ENCODE measurements at regions not wholly inside any gene's neighbourhood (a gene's known extent, or its start where the extent isn't known, plus 50 kb on each side); places are given as distances from the start of the nearest gene placed in this dataset.
A peak's percentile ranks its signal among the peaks of the same experiment; 100 is the strongest.
"Not testable (repeated sequence)": the region's sequence is repeated elsewhere in the genome, so short reads cannot be mapped to it uniquely, and the experiment has no call there.

DNA sequence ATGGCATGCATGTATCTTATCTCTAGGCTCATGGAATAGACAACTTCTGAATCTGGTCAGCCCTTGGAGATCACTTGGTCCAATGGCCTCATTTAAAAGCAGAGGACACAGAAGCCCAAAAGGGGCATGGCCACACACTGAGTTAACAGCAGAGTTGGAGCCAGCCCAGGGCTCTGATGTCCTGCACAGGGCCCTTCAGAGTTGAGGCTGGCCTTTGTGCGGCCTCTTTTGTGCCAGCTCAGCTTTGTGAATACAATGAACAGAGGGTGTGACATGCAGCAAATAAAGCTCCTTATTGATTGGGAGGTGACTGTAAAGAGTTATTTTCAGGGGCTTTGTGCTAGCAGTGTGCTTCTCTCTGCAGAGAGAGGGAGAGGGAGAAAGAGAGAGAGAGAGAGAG lies 150.1 kb upstream of the STK32A start:
- no peak for DNase-seq

- no peak for DNase-seq
Observed at GRCh38 chr5:147085409-147085808, 149.4 kb upstream of the STK32A start.

DNA sequence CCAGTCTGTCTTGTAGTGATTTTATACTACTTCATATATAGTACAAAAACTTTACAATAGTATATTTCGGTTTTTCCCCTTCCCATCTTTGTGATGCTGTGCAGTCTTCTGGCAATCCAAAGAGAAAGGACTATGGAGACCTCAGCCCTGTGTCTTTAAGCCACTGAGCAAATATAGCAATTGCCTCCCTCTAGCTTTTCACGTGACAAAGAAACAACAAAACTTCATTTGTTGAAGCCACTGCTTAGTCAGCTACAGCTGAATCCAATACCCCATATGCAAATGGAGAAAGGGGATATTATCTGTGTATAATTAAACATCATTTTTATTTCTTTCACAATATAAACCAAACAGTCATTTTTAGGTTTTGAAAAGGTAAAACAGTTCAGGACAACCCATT lies 142.8 kb upstream of the STK32A start:
- no peak for DNase-seq

DNA sequence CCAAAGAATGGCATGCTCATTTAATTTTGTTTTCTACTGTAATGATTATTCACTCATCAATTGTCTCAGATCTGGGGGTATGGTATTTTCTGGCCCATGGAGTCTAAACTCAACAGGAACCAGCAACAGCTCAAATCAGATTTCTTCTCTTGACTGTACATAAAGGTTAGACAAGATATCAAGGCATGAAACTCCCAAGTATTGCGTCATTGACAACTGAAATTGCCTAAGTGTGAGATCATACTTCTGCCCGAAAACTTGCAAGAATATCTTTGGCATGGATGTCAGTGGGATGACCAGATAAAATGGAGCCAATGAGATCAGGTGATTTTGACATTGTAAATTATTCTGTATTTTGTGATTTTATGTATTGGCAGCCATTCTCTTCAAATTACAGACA lies 141.7 kb upstream of the STK32A start:
- no peak for DNase-seq

GRCh38 chr5:147095740-147096139 lies 139.1 kb upstream of the STK32A start:
- DNase-seq = no peak

GRCh38 chr5:147098233-147098790 lies 136.5 kb upstream of the STK32A start:
- peak; percentile 20 for DNase-seq

GRCh38 chr5:147101659-147102369 lies 133.0 kb upstream of the STK32A start:
- no peak for DNase-seq

DNA sequence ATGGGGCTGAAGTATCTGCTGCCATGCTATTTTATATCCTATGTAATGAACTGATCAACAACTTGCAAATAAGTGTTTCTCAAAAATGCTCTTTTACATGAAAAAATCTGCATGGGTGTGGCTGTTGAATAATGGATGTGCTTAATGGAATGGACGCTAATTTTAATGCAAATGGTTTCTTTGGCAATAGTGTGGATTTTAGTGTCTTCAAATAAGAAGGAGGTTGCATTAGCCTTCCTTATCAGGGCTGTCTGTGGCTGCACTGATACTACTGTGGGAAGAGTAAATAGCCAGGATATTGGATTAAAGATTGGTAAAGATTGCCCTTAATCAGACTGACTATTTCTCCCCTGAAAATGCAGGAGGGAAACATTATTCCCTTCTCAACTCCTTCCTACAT lies 121.9 kb upstream of the STK32A start:
- no peak for DNase-seq

DNA sequence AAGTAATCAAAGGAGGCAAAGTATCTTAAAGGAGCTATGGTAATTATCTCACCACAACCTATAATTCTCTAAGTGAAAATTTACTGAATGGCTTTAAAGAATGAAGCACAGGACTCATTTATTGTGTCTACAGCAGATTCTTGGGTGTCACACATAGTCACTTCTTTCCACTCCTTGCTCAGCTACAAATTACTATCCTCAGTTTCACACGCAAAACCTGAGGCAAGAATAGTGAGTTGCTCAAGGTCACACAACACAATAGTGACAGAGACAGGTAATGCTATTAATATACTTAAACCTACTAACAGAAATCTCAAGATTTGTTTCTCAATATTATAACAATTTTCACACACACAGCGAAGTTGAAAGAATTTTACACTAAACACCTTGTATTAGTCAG lies 120.9 kb upstream of the STK32A start:
- DNase-seq = no peak

GRCh38 chr5:147139759-147140158 lies 95.1 kb upstream of the STK32A start:
- DNase-seq = not testable (repeated sequence)

- no peak for DNase-seq
Observed at GRCh38 chr5:147140558-147140957, 94.3 kb upstream of the STK32A start.

GRCh38 chr5:147141580-147141979 lies 93.2 kb upstream of the STK32A start:
- not testable (repeated sequence) for DNase-seq

DNA sequence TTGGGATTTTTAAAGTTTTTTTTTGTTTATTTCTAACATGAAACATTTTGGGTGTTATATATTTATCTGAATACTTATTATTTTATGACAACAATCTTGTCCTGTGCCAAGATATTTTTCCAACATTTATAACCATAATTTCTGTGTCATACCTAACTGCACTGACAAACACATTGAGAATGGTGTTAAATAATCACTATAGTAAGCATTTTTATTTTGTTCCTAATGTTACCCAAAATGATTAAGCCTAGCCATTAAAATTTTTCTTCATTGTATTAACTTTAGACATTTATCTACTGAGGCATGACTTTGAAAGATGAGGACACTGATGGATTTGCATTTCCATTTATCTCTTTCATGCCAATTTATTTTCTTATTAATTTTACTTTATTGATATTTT lies 91.6 kb upstream of the STK32A start:
- no peak for DNase-seq

- DNase-seq = no peak
Observed at GRCh38 chr5:147145328-147145727, 89.5 kb upstream of the STK32A start.

DNA sequence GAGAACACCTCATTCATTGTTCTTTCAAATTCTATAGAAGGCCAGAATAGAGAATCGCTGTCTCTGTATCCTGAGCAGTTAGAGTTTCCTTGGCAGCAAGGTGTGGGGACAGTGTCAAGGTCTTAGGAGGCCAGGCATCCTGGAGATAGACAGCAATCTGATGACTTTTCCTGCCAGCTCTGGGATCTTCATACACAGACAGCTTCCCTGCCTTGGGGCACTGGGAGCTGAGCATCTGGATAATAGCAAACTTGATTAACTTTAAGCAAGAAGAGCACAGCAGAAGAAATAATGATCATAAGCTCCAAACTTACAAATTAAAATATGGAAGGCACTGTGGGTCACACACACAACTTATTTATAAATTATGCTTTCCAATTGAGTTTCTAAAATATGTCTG lies 86.1 kb upstream of the STK32A start:
- DNase-seq = no peak

DNA sequence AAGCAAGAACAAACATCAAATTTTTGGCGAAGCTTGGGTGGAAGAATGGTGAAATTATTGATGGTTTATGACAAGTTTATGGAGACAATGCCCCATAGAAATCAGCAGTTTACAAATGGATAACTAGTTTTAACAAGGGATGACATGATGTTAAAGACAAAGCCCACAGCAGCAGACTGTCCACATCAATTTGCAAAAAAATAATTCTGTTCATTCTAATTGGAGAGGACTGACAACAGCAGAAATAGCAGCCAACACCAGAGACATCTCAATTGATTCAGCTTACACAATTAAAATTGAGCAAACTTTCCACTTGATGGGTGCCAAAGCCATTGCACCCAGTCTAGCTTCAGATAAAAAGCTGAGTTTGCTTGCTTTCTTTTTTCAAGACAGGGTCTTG lies 82.7 kb upstream of the STK32A start:
- no peak for DNase-seq

GRCh38 chr5:147154809-147155208 lies 80.0 kb upstream of the STK32A start:
- DNase-seq = no peak

DNA sequence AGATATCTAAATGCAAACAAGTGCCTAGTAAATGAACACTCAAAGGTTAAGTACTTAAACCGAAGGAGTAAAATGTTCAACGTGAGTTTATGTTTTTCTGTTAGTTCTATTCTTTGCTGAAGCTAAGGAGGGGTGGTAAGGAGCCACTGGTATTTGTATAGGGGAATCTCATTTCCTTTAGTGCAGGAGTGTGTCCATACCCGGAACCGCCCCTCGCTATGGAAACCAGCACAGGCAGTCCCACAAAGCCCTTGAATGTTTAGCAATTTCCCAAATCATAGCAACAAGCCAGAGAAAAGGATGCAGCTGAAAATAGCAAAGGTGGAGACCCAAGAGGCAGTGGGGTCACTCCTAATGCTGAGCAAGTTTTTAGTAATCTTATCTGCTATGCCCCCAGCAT lies 78.8 kb upstream of the STK32A start:
- no peak for DNase-seq

GRCh38 chr5:147160902-147161700 lies 73.7 kb upstream of the STK32A start:
- no peak for DNase-seq

- no peak for DNase-seq
Observed at GRCh38 chr5:147162740-147163139, 72.1 kb upstream of the STK32A start.

DNA sequence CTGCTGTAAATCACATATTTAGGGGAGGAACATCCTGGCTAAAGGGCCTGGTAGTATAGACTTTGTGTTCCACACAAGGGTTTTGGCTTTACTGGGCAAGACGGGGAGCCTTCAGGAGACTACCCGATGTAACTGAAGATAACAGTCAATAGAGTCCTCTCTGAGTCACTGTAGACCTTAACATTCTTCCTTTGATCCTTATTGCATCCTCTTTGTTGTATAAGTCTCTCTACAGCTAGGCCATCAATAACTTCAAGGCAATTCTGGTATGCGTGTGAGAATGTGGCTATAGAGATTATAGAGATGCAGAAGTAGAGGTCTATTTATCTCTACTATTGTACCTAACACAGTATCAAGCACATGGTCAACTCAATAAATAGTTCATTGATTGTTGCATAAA lies 67.3 kb upstream of the STK32A start:
- DNase-seq = no peak

DNA sequence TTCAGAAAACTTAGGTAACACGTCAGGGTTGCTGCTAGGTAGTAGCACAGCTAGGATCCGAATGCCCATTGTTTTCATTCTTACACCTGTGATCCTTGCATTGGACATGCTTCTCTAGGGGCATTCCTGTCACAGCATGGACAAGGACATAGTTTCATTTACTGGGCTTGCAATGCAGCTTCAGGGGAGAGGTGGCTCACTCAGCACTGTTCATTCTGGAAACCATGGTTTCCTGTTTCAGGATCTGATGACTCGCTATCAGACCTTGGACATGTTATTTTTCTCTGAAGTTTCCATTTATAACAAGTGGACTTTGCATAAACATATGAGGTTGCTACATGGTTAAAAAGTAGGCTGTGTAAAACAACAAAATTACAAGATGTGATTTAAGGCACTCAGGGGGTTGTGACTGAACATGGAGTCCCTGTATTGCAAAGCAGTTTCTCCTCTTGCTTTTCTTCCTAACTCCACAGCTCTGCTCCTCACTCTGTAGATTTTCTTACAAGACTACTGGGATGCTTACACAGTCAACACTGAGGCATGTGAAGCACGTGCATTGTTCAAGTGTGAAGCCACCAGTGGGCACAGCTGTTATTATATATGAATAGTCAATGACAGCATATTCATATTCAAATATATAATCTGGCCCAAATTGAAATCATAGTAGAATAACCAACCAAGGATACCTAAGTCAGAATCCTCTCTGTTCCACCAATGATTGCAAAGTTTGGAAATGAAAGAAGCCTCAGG lies 66.1 kb upstream of the STK32A start:
- DNase-seq = no peak

DNA sequence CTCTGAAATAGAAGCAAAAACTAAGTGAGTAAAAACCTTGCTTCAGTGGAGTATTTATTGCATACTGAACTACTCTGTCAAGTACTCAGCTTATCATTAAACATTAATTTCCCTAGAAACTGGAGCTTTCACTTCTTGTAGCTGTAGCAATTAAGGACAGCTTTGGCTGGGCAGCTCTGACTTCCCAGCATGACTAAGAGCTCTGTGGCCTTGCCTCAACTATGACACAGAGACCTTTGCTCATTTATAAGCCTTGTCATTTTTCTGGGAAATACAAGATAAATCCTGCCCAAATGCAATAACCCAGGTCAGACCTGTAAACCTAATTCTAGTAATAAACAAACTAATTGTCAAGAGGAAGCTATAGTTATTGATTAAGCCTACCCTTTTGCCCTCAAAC lies 65.4 kb upstream of the STK32A start:
- peak; percentile 12 for DNase-seq

GRCh38 chr5:147169901-147170300 lies 64.9 kb upstream of the STK32A start:
- DNase-seq = no peak

All from GOT3 (cell line).